GM13977 (cell line): ENCODE measurements at regions not wholly inside any gene's neighbourhood (a gene's known extent, or its start where the extent isn't known, plus 50 kb on each side); places are given as distances from the start of the nearest gene placed in this dataset.

ENCODE experiments used
- DNase-seq: peaks from one replicate; pipeline ENCODE4 v3.0.0; 2012; ENCODE audit warnings: low spot score
- in situ Hi-C: fragments of 300-500 bp; cut with MboI; formaldehyde crosslinking; loops from one replicate; pipeline ENCODE4 v1.12.0; 2022; ENCODE audit warnings: low sequenced_read_pairs, low pct_unique_long_range_greater_than_20kb, mixed read lengths, inconsistent platforms; ENCODE audit not compliant: unreplicated experiment
- TF ChIP-seq, protein P1 (sequence below): IDR thresholded peaks from 2 replicates; pipeline ENCODE4 v1.5.1; 2012; ENCODE audit warnings: mild to moderate bottlenecking, control low read depth; ENCODE audit not compliant: insufficient read depth; ENCODE audit errors: extremely low read depth, missing control alignments

- TF ChIP-seq, protein P1, sequence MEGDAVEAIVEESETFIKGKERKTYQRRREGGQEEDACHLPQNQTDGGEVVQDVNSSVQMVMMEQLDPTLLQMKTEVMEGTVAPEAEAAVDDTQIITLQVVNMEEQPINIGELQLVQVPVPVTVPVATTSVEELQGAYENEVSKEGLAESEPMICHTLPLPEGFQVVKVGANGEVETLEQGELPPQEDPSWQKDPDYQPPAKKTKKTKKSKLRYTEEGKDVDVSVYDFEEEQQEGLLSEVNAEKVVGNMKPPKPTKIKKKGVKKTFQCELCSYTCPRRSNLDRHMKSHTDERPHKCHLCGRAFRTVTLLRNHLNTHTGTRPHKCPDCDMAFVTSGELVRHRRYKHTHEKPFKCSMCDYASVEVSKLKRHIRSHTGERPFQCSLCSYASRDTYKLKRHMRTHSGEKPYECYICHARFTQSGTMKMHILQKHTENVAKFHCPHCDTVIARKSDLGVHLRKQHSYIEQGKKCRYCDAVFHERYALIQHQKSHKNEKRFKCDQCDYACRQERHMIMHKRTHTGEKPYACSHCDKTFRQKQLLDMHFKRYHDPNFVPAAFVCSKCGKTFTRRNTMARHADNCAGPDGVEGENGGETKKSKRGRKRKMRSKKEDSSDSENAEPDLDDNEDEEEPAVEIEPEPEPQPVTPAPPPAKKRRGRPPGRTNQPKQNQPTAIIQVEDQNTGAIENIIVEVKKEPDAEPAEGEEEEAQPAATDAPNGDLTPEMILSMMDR = no peak
- DNase-seq = no peak
- in situ Hi-C loops = no loop called here
These were observed 88.4 kb upstream of the RND3 start for GRCh38 chr2:150575861-150576260.

GRCh38 chr2:150572961-150573395 lies 85.5 kb upstream of the RND3 start:
- in situ Hi-C loops = no loop called here
- peak; percentile 12 for DNase-seq
- TF ChIP-seq, protein P1 = no peak

GRCh38 chr2:150572194-150572766 lies 84.8 kb upstream of the RND3 start:
- no peak for DNase-seq
- TF ChIP-seq, protein P1 = no peak
- in situ Hi-C loops = no loop called here

- in situ Hi-C loops = no loop called here
- TF ChIP-seq, protein P1 = no peak
These were observed 83.7 kb upstream of the RND3 start for GRCh38 chr2:150571121-150571520.

DNA sequence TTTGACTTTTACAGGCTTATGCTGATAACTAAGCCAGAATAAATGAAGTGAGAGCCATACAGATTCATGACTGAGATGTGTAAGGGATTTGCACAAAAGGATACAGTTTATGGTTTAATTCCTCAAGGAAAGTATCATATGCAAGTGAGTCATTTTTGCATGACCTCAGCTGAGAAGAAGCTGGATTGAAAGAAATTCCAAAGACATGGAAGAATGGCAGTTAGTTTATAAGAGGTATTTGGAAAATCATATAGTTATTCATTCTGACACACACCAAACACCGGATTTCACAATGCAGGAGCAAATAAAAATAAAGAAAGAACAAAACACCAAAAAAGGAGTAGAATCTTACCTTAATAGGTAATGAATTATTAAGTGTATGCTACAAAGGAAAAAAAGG lies 83.2 kb upstream of the RND3 start:
- in situ Hi-C loops = no loop called here
- no peak for DNase-seq

More at GRCh38 chr2:150571121-150571520, 83.7 kb upstream of the RND3 start:
- DNase-seq = no peak

DNA sequence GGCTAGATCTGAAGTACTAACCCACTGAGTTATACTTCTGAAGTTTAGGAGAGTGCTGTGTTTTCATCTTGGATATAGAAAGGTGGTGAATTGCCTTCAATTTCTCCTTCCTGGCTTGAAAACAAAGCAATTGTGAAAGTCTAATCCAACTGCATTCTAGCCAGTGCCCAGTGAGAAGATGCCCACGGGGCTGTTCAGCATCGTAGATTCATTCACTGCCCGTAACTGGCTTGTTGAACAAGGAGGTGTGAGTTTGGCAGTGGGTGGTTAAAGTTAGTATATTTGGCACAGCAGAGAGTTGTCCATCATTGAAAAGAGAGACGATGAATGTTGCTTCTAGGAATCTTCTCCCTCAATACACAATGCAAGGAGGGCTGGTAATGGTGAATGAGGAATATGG lies 82.3 kb upstream of the RND3 start:
- DNase-seq = no peak
- in situ Hi-C loops = no loop called here
- TF ChIP-seq, protein P1 = no peak

More for the DNA sequence above, 83.2 kb upstream of the RND3 start:
- TF ChIP-seq, protein P1 = no peak
